HEK293T (cell line): ENCODE measurements at regions not wholly inside any gene's neighbourhood (a gene's known extent, or its start where the extent isn't known, plus 50 kb on each side); places are given as distances from the start of the nearest gene placed in this dataset.

Experiments used
- CTCF ChIA-PET: fragments of 350-600 bp; formaldehyde crosslinking; extraction: SDS; loops from one replicate; lab custom pipeline; 2021; ENCODE audit warnings: antibody characterized with exemption, inconsistent platforms; lab: Yijun Ruan, JAX
- POLR2A ChIA-PET: fragments of 350-600 bp; formaldehyde crosslinking; extraction: SDS; loops from one replicate; lab custom pipeline; 2020; ENCODE audit warnings: antibody characterized with exemption, inconsistent platforms; lab: Yijun Ruan, JAX
- DNase-seq: peaks from one replicate; pipeline ENCODE4 v3.0.0; 2012; ENCODE audit warnings: mixed read lengths; ENCODE audit errors: extremely low spot score
- ARNT ChIP-seq: fragments of 450-650 bp; IDR thresholded peaks from 2 replicates; pipeline ENCODE4 v1.6.1; 2017; ENCODE audit warnings: mild to moderate bottlenecking
- BHLHE40 ChIP-seq: fragments of 450-650 bp; IDR thresholded peaks from 2 replicates; pipeline ENCODE4 v1.6.1; 2016; ENCODE audit warnings: mild to moderate bottlenecking, moderate library complexity, borderline replicate concordance
- CTBP1 ChIP-seq: fragments of 450-650 bp; IDR thresholded peaks from 2 replicates; pipeline ENCODE4 v1.6.1; 2016; ENCODE audit warnings: borderline replicate concordance
- ELF4 ChIP-seq: fragments of 450-650 bp; IDR thresholded peaks from 2 replicates; pipeline ENCODE4 v1.6.1; 2017; ENCODE audit warnings: antibody characterized with exemption
- FOXA1 ChIP-seq: fragments of 450-650 bp; IDR thresholded peaks from 2 replicates; pipeline ENCODE4 v1.6.1; 2016; ENCODE audit warnings: mild to moderate bottlenecking
- FOXK2 ChIP-seq: fragments of 450-650 bp; IDR thresholded peaks from 2 replicates; pipeline ENCODE4 v1.6.1; 2016; ENCODE audit warnings: mild to moderate bottlenecking
- FOXM1 ChIP-seq: fragments of 450-650 bp; IDR thresholded peaks from 2 replicates; pipeline ENCODE4 v1.6.1; 2017; ENCODE audit warnings: mild to moderate bottlenecking, borderline replicate concordance
- HDGF ChIP-seq: fragments of 450-650 bp; IDR thresholded peaks from 2 replicates; pipeline ENCODE4 v1.6.1; 2017; ENCODE audit warnings: antibody characterized with exemption, borderline replicate concordance
- L3MBTL2 ChIP-seq: fragments of 450-650 bp; conservative IDR thresholded peaks from 2 replicates; pipeline ENCODE4 v1.6.1; 2016; ENCODE audit warnings: mild to moderate bottlenecking
- LEF1 ChIP-seq: fragments of 450-650 bp; IDR thresholded peaks from 2 replicates; pipeline ENCODE4 v1.6.1; 2017; ENCODE audit warnings: mild to moderate bottlenecking, borderline replicate concordance
- NFRKB ChIP-seq: fragments of 450-650 bp; IDR thresholded peaks from 2 replicates; pipeline ENCODE4 v1.6.1; 2016; ENCODE audit warnings: mild to moderate bottlenecking, moderate library complexity
- PKNOX1 ChIP-seq: fragments of 450-650 bp; IDR thresholded peaks from 2 replicates; pipeline ENCODE4 v1.6.1; 2016
- SP1 ChIP-seq: fragments of 450-650 bp; IDR thresholded peaks from 2 replicates; pipeline ENCODE4 v1.6.1; 2017
- SUZ12 ChIP-seq: fragments of 450-650 bp; IDR thresholded peaks from 2 replicates; pipeline ENCODE4 v1.6.1; 2016; ENCODE audit warnings: mild to moderate bottlenecking
- TARDBP ChIP-seq: fragments of 450-650 bp; IDR thresholded peaks from 2 replicates; pipeline ENCODE4 v1.6.1; 2016
- ZNF384 ChIP-seq: fragments of 450-650 bp; IDR thresholded peaks from 2 replicates; pipeline ENCODE4 v1.6.1; 2016

- no peak for DNase-seq
- CTCF ChIA-PET = no interaction called here
- POLR2A ChIA-PET = no interaction called here
- no peak for TF ChIP-seq SP1
- no peak for TF ChIP-seq PKNOX1
- TF ChIP-seq SUZ12 = no peak
- TF ChIP-seq CTBP1 = no peak
- no peak for TF ChIP-seq ELF4
- TF ChIP-seq LEF1 = no peak
- no peak for TF ChIP-seq FOXM1
- TF ChIP-seq HDGF = no peak
- TF ChIP-seq NFRKB = no peak
Measured at GRCh38 chr2:164155558-164155957, 419.8 kb upstream of the FIGN start.

DNA sequence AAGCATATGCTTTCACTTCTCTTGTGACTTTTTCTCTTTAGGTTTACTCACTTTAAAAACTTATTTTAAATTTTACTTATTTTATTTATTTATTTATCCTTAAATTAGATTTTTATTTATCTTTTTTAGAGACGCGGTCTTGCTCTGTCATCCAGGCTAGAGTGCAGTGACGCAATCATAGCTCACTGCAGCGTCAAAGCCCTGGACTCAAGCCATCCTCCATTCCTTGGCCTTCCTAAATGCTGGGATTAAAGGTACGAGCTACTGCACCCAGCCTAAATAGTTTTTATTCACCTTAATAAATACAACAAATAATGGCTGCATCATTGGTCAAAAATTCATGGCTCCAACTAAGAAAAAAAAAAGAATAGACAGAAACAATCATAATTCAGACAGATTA is 415.7 kb upstream of the FIGN start:
- DNase-seq = no peak
- ChIA-PET POLR2A (no interaction called here), CTCF (no interaction called here)
- TF ChIP-seq ELF4 = no peak
- no peak for TF ChIP-seq HDGF
- TF ChIP-seq FOXM1 = no peak
- no peak for TF ChIP-seq PKNOX1
- no peak for TF ChIP-seq SP1
- TF ChIP-seq BHLHE40 = no peak
- TF ChIP-seq CTBP1 = no peak
- no peak for TF ChIP-seq ZNF384
- TF ChIP-seq ARNT = no peak
- TF ChIP-seq NFRKB = no peak
- no peak for TF ChIP-seq FOXA1

DNA sequence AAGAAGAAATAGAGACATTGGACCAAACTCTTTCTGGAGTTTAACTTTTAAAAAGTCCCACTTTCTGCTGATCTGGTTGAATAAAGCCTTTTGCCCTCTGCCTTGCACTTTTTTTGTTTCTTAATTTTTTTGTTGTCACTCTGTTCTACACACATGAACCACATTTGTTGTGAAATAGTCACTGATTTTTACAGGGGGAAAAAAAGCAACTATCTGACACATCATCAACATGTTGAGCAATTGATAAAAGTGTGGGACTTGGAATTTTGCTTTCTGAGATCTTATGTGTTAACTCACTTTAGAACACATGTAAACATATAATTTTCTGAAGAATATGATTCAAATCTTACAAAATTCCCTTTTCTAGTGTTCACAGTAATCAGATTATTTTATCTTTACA is 414.8 kb upstream of the FIGN start:
- DNase-seq = no peak
- TF ChIP-seq L3MBTL2 (no peak), CTBP1 (no peak), SP1 (no peak), ZNF384 (no peak), SUZ12 (no peak), BHLHE40 (no peak), FOXK2 (no peak), PKNOX1 (no peak), NFRKB (no peak), FOXM1 (no peak), TARDBP (no peak), ELF4 (no peak), ARNT (no peak), LEF1 (no peak), FOXA1 (no peak), HDGF (no peak)
- ChIA-PET CTCF (no interaction called here), POLR2A (no interaction called here)

DNA sequence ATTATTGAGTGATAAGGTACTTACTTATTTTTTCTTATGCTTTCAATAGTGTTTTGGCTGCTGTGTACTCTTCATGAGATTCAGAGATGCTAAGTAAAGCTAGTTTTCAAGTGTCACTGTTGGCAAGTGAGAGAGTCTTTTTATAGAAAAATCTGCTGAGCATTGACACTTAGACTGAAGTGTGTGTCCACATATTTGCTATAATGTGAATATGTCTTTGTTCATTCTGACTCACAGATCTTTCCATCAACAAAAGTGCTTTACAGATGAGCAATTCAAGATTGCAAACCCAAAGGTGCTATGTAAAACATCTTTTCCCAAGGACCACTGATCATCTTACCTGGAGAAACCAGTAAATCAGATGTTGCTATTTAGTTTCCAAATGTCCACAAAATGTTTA is 410.6 kb upstream of the FIGN start:
- CTCF ChIA-PET = no interaction called here
- POLR2A ChIA-PET = no interaction called here
- TF ChIP-seq FOXM1 (no peak), HDGF (no peak), BHLHE40 (no peak), ELF4 (no peak), CTBP1 (no peak)
- no peak for DNase-seq

DNA sequence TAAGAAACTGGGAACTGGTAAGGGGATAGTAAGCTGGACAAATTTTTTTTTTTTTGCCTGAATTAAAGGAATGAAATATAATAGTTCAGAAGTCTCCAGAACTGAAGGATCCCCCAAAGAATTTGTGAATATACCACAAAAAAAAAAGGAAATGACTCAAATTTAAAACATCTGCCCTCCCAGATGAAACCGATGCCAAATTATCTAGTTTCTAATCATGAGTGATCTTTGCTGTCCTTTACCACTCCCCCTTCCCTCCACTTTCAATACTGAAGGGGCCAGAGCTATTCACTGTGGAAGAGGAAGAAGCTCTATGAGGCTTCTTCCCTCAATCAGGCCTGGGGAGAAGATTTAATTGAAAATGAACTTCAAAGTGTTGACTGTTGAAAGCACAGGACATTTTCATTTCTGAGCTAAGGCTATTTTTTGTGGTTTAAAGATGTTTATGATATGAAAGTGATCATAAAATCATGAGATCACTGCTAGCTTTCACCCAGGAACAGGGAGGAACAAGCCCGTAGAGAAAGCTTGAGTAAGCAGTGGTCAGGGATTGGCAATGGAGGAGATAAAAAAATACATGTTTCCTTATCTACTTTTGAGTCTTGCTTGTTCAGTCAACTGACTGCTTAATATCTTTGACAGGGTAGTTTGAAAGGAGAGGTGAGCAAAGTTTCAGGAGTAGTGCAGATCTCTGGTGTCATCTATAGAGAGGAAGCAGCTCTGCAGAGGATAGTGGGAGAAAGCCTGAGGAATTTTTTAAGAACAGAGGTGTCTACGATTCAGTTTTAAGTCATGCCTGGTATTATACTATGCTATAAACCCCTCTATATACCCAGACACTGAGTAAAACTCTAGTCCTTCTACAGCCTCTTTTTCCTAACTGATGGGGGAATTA is 409.5 kb upstream of the FIGN start:
- TF ChIP-seq NFRKB (no peak), SUZ12 (no peak), FOXA1 (no peak), ELF4 (no peak), HDGF (no peak), L3MBTL2 (no peak), PKNOX1 (no peak), BHLHE40 (no peak), SP1 (no peak), FOXK2 (no peak), CTBP1 (no peak), FOXM1 (no peak)
- ChIA-PET POLR2A (no interaction called here), CTCF (interaction anchor here (0.7 kb wide), 1 partner anchor 426 kb away, joined by 3 read pairs; no protein-coding TSS in a partner anchor)
- DNase-seq = no peak
